Neural progenitor cell (in vitro differentiated cells): ENCODE measurements at regions not wholly inside any gene's neighbourhood (a gene's known extent, or its start where the extent isn't known, plus 50 kb on each side); places are given as distances from the start of the nearest gene placed in this dataset.

Experiments
- CTCF ChIP-seq: fragments of 200-600 bp; sonication (generic); IDR thresholded peaks from 2 replicates; pipeline ENCODE4 v1.5.1; 2017; ENCODE audit warnings: antibody characterized with exemption, mild to moderate bottlenecking
- EZH2 ChIP-seq: fragments of 200-600 bp; sonication (generic); IDR thresholded peaks from 2 replicates; pipeline ENCODE4 v1.6.1; 2017; ENCODE audit warnings: antibody characterized with exemption, mild to moderate bottlenecking, moderate library complexity
- EZH2phosphoT487 ChIP-seq: fragments of 200-600 bp; sonication (generic); IDR thresholded peaks from 2 replicates; pipeline ENCODE4 v1.6.1; 2017; ENCODE audit warnings: antibody characterized with exemption

GRCh38 chr10:83607959-83608745, 531.2 kb upstream of the GHITM start:
- no peak for TF ChIP-seq CTCF
- TF ChIP-seq EZH2: no peak
- TF ChIP-seq EZH2phosphoT487: no peak
